ENCODE measurements at regions not wholly inside any gene's neighbourhood (a gene's known extent, or its start where the extent isn't known, plus 50 kb on each side); places are given as distances from the start of the nearest gene placed in this dataset.

- TF ChIP-seq CTCF (IDR thresholded peaks at IDR 0.05; ENCODE audit: low read depth, low read length, poor library complexity, severe bottlenecking) (no peak), EZH2phosphoT487 (IDR thresholded peaks at IDR 0.05; ENCODE audit: borderline replicate concordance, low read length) (no peak)
These were observed 83.8 kb downstream of the PRDM9 start for GRCh38 chr5:23591250-23591649.
